ENCODE measurements at regions not wholly inside any gene's neighbourhood (a gene's known extent, or its start where the extent isn't known, plus 50 kb on each side); places are given as distances from the start of the nearest gene placed in this dataset.

GRCh38 chr5:143635888-143636287 is 176.1 kb upstream of the HMHB1 start:
- Histone ChIP-seq H3K27me3 (ENCODE audit: control insufficient read depth in 1 of 2, insufficient read depth in 2 of 2, low read length in 2 of 2) (no peaks in the 10 kb centered on the region), H3K79me2 (ENCODE audit: insufficient read depth, low read length) (no peaks in the 10 kb centered on the region), H2AFZ (ENCODE audit: low read length) (no peak overlapping the region), H3K27ac (ENCODE audit: extremely low read length, insufficient read depth, low read length) (peak overlapping the region; percentile 59), H4K20me1 (ENCODE audit: insufficient read depth, low read length) (no peaks in the 10 kb centered on the region), H3K4me1 (ENCODE audit: insufficient read depth, low read length) (peaks cover 47% of the 10 kb centered on the region), H3K4me2 (ENCODE audit: low read depth, low read length) (no peak overlapping the region), H3K36me3 (replicated peaks in 1 of 2; ENCODE audit: control insufficient read depth in 1 of 2, insufficient read depth in 2 of 2, low read length in 2 of 2) (no peaks in the 10 kb centered on the region), H3K9ac (ENCODE audit: insufficient read depth, low read depth, low read length) (no peak overlapping the region), H3K4me3 (replicated peaks in 1 of 3; ENCODE audit: insufficient read depth in 1 of 3, low read depth in 2 of 3, low read length in 3 of 3) (no peak overlapping the region), H3K9me3 (ENCODE audit: low read length) (no peaks in the 10 kb centered on the region)
- POLR2A ChIA-PET, result interaction anchor here (0.7 to 2.4 kb wide), 4 partner anchors 39 to 128 kb away, joined by 3 to 9 read pairs (median 6); no protein-coding TSS in a partner anchor
- no peak for TF ChIP-seq PCBP2 (optimal IDR thresholded peaks at IDR 0.05; ENCODE audit: low read depth, low read length, poor library complexity, severe bottlenecking)
- TF ChIP-seq FOXJ3 (CRISPR knock-in tag; IDR thresholded peaks at IDR 0.05; ENCODE audit: borderline replicate concordance), result no peak
- no peak for TF ChIP-seq ZNF639 (CRISPR knock-in tag; conservative IDR thresholded peaks at IDR 0.05)
- no peak for TF ChIP-seq ESRRA (CRISPR knock-in tag; IDR thresholded peaks at IDR 0.05; ENCODE audit: low read depth)
- TF ChIP-seq SP2 (CRISPR knock-in tag; IDR thresholded peaks at IDR 0.05), result no peak
- no peak for TF ChIP-seq ZUFSP (CRISPR knock-in tag; IDR thresholded peaks at IDR 0.05; ENCODE audit: borderline replicate concordance)
- no peak for TF ChIP-seq ZNF552 (CRISPR knock-in tag; IDR thresholded peaks at IDR 0.05; ENCODE audit: borderline replicate concordance)
- TF ChIP-seq AHR (CRISPR knock-in tag; IDR thresholded peaks at IDR 0.05), result no peak
- TF ChIP-seq ZNF770 (CRISPR knock-in tag; IDR thresholded peaks at IDR 0.05), result no peak
- no peak for TF ChIP-seq ZNF841 (CRISPR knock-in tag; IDR thresholded peaks at IDR 0.05; ENCODE audit: borderline replicate concordance)
- TF ChIP-seq ISX (CRISPR knock-in tag; conservative IDR thresholded peaks at IDR 0.05), result no peak
- TF ChIP-seq HHEX (CRISPR knock-in tag; IDR thresholded peaks at IDR 0.05), result no peak
- TF ChIP-seq MATR3 (CRISPR knock-in tag; IDR thresholded peaks at IDR 0.05), result no peak
- no peak for TF ChIP-seq ZXDC (CRISPR knock-in tag; IDR thresholded peaks at IDR 0.05)
- ATAC-seq (no peak), DNase-seq (ENCODE audit: low spot score) (no peak), FAIRE-seq (no peak)
- CTCF ChIA-PET (ENCODE audit: low intra/inter-chr PET ratio, low total read pairs), result no interaction called here
- intact Hi-C loops (cut with micrococcal nuclease; ENCODE audit: unreplicated experiment) (no loop called here), in situ Hi-C loops (cut with HindIII; ENCODE audit: extremely low pct_ligation_motif_present, low pct_unique_long_range_greater_than_20kb) (no loop called here)
- WGBS (ENCODE audit: low lambda C conversion rate), result 100% methylated on average over 2 of the region's 2 CpGs
- no TSS peak for BruUV-seq (replicated peaks)

All from HepG2 (cell line).